GM18508 (cell line): ENCODE measurements at regions not wholly inside any gene's neighbourhood (a gene's known extent, or its start where the extent isn't known, plus 50 kb on each side); places are given as distances from the start of the nearest gene placed in this dataset.
"Not testable (repeated sequence)": the region's sequence is repeated elsewhere in the genome, so short reads cannot be mapped to it uniquely, and the experiment has no call there.

Source experiments
- ATAC-seq: cut with Tn5 transposase; IDR thresholded peaks from one replicate; pipeline ENCODE4 v1.9.1; 2021; ENCODE audit warnings: moderate number of reproducible peaks; ENCODE audit not compliant: insufficient read depth, unreplicated experiment

- no peak for ATAC-seq
Observed at GRCh38 chr6:134590449-134590848, 272.5 kb upstream of the SGK1 start.

DNA sequence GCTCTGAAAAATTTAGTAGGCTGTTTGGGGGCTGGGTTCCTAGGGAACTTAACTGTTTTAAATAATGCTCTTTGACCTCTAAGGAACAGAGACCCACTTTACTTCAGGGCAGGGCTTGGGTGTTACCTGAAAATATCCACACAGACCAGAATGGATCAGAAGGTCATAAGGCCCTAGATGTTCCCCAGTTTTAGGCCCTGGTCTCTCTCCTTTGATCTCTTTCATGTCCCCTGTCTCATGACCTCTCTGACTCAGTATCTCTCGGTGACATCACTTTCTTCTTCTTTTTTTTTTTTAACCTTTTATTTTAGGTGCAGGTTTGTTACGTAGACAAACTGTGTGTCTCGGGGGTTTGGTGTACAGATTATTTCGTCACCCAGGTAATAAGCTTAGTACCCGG, 272.1 kb upstream of the SGK1 start:
- no peak for ATAC-seq

DNA sequence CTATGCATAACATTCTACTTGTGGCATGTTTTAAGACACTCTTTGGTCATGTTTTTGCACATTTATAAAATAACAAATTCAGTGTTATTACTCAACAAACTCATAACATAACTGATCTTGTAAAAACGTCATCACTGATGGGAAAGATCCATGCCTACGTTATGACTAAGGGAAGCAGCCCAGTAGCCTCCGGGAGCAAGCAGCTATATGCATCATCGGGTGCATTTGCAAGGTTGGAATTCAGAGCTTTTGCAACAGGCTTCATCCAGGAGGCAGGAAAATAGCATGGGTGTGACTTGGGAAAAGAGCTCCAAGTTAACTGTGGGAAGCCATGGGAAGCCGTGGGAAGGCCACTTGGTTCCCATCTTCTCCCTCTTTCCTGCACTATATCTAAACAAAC, 271.6 kb upstream of the SGK1 start:
- ATAC-seq, result no peak

DNA sequence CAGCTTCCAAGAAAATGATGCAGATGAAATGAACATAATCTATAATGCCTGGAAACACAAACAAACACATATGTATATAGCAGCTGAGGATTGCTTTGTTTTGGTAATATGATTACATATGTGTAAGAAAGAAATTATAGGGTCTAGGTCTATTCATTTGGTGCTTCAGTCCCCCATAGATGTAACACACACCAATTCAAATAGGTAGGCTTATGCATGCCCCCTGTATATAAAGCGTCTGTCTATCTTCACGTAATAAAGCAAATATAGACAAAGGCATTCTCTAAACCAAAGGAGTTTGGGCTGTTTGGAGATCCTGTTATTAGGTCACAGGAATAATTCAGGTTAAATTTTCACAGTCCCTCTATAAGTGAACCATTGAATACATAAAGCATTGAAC, 270.4 kb upstream of the SGK1 start:
- no peak for ATAC-seq

DNA sequence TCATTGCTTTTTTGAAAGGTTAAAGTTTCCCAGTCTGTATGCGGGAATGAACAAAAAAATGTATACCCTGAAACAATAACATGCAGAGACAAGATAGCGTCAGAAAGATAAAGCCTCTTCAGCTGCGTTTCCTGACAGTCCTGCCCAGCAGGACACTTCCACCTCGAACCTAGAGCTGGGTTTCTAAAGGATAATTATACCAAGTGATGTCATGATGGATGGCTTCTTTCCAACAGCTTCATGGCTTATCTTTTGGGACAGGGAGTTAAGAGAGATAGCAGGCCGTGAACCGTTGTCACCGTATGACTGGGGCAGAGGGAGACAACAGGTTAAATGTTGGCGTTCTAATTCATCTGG, 267.6 kb upstream of the SGK1 start:
- no peak for ATAC-seq

DNA sequence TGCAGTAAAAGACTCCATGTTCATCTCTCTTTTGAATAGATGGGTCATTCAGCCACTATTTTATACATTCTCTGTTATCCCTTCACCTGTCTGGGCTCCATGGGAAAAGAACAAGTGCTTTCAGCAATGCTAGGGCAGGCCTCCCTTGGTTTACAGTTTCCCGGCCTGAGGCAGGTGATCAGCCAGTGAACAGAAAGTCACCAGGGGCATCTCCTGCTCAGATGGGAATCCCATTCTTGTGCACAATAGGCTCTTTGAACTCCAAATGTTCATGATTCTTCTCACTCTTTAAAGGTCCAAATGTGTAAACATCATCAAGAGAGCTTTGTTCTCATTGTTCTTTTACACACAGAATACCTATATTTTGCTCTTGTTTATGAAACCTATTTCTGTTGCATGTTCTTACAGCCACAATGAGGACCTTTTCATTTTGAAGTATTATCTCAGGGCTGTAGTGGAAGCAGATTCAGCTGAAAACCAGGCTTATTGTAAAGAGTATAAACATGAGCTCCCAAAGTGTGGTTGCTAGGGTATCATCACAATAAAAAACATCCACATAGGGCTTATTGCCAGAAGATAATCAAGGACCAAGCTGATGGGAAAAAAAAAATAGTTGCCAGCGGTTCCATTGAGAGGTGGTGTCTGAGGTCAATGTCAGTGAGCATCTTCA, 267.1 kb upstream of the SGK1 start:
- no peak for ATAC-seq

DNA sequence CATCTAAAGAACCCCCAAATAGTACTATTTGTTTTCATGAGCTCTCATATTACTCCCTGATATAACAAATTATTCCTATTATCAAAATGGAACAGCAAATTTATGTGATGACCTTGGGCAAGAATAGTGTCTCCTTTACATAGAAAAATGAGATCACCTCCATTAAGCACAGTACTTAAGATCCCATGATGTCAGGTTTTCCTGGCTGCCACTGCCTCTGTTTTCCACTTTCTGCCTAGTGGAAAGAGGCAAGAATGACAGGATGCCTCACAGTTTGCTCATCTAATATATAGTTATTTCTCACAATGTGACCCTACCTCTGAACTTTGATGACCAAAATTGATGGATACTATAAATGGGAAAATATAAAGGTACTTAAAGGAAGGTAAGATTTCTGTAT, 260.1 kb upstream of the SGK1 start:
- no peak for ATAC-seq

GRCh38 chr6:134575221-134575620, 257.3 kb upstream of the SGK1 start:
- no peak for ATAC-seq

- no peak for ATAC-seq
Observed at GRCh38 chr6:134574491-134574890, 256.6 kb upstream of the SGK1 start.

DNA sequence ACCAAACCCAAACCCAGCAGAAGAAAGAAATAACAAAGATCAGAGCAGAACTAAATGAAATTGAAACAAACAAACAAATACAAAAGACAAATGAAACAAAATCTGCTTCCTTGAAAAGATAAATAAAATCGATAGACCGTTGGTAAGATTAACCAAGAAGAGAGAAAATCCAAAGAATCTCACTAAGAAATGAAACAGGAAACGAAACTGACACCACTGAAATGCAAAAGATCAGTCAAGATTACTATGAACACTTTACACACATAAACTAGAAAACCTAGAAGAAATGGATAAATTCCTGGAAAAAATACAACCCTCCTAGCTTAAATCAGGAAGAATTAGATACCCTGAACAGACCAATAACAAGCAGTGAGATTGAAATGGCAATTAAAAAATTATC, 252.1 kb upstream of the SGK1 start:
- ATAC-seq, result not testable (repeated sequence)

- no peak for ATAC-seq
Observed at GRCh38 chr6:134564705-134565104, 246.8 kb upstream of the SGK1 start.

- ATAC-seq, result no peak
Observed at GRCh38 chr6:134560019-134560418, 242.1 kb upstream of the SGK1 start.

DNA sequence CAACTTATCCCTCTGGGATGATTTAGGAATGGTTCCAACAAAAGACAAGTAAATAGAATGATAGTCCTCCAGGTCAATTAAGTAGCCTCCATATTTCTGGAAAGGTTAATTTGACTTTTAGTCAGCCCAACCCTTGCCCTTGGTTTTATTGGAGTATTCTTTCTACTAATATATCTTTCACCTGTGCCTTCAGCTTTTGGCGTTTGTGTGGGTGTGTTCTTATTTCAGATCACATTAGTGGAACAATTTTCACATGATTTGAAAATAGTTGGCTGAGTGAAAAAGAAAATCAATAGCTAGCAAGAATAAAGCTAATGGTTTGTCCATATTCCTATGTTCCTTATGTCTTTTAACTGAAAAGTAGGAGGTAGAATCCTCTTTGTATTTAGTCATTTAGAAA, 239.6 kb upstream of the SGK1 start:
- ATAC-seq, result no peak

DNA sequence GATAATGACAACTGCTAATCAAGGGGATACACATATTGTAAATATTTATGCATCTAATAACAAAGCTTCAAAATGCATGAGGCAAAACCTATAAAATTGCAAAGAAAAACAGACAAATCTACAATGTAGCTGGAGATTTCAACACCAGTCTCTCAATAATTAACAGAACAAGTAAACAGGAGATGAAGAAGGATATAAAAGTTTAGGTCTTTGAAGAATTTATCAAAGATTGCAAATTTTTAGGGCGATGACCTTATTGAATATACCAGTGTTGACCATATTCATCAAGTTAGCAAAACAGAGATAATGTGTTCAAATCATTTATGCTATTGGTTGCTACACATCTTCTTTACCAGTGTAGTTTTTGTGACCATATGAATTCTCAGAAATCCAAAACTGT, 237.8 kb upstream of the SGK1 start:
- ATAC-seq, result no peak

GRCh38 chr6:134553936-134554335, 236.0 kb upstream of the SGK1 start:
- ATAC-seq, result no peak

- no peak for ATAC-seq
Observed at GRCh38 chr6:134551245-134551960, 233.5 kb upstream of the SGK1 start.

- no peak for ATAC-seq
Observed at GRCh38 chr6:134550604-134551003, 232.7 kb upstream of the SGK1 start.

DNA sequence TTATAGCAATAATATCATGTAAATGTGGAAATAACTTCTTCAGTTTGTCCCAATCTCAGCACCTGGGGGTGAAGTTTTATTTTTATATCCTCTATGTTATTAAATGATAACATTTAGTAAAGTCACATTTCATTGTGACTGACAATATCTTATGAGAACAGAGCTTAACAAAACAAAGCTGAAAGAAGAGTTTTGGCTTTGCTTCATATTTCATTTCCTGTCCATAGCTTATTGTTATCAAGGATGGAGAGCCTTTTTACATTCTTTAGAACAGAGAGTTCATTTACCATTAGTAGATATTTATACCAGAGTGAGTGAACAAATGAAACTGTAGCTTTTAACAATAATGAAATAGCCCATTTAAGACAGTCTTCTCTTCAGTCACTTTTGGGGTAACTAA, 231.9 kb upstream of the SGK1 start:
- ATAC-seq, result no peak

DNA sequence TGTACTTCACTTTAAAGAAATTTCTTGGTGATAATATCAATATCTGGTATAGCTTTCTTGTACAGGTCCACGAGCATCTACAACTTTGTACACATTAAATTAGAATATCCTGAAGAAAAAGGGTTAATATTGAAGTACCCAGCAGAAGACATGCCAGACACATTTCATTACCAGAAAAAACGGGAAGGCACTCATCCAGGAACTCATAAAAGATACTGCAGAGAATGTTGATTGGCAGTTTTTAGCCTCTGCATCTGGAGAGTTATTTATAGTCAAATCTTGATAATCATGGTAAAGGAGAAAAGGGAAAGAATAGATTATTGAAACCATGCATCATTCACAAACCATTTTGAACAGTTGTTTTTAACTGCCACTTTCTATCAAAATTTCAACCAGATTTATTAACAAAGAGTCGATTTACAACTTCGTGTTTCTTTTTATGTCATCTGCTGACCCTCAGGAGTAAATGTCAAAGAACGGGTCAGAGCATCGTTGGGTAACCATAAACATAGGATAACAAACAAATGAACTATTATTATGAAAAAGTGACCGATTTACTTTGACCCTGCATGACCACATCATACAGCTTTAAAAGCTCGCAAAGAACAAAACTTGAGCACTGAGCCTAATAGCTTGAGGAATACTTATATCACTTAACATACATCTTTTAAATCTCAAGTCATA, 229.2 kb upstream of the SGK1 start:
- ATAC-seq, result no peak

- no peak for ATAC-seq
Observed at GRCh38 chr6:134544737-134545136, 226.8 kb upstream of the SGK1 start.

GRCh38 chr6:134543128-134543527, 225.2 kb upstream of the SGK1 start:
- ATAC-seq, result no peak

DNA sequence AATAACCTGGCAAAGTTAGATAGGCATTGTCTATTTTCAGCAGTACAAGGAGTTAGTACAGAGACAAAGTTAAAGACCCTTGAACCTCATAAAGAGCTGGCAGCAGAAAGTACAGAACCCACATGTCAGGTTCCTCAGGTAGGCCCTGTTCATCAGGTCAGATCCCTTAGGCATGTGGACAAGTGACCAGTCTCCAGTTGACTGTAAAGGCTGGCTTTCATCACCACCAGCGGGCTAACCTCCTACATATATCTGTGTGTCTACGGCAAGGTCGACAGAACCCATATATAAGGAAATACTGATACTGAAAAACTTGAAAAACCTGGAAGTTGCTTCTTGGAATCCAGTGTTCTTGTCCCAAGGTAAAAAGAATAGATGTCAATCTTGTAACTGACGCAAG, 223.1 kb upstream of the SGK1 start:
- ATAC-seq, result no peak
